OCI-LY3 (cell line): ENCODE measurements at regions not wholly inside any gene's neighbourhood (a gene's known extent, or its start where the extent isn't known, plus 50 kb on each side); places are given as distances from the start of the nearest gene placed in this dataset.

Experiments
- H2AFZ ChIP-seq: fragments of 200-600, 300-600 bp; shearing (Covaris generic); 2 replicates; pipeline ENCODE4 v1.6.0; 2014; ENCODE audit warnings: antibody characterized with exemption, low read depth, low read length
- H3K27ac ChIP-seq: fragments of 200-600, 300-600 bp; sonication (generic); 2 replicates; pipeline ENCODE4 v1.5.1; 2014; ENCODE audit warnings: mild to moderate bottlenecking, low read length, moderate library complexity, mixed read lengths
- H3K27me3 ChIP-seq: fragments of 200-600, 300-600 bp; sonication (generic); 2 replicates; pipeline ENCODE4 v1.6.1; 2014; ENCODE audit warnings: low read depth, low read length, mixed read lengths
- H3K36me3 ChIP-seq: fragments of 200-600, 300-600 bp; sonication (generic); replicated peaks from 2 replicates; pipeline ENCODE3; 2014; ENCODE audit warnings: low read depth, low read length, mixed read lengths
- H3K4me1 ChIP-seq: fragments of 300-600, 200-600 bp; sonication (generic); 2 replicates; pipeline ENCODE4 v1.6.1; 2014; ENCODE audit warnings: low read length, mixed read lengths
- H3K4me2 ChIP-seq: fragments of 200-600, 300-600 bp; sonication (generic); 2 replicates; pipeline ENCODE4 v1.6.1; 2014; ENCODE audit warnings: low read length, mixed read lengths
- H3K4me3 ChIP-seq: fragments of 300-600, 200-600 bp; sonication (generic); 2 replicates; pipeline ENCODE4 v1.5.1; 2014; ENCODE audit warnings: antibody characterized with exemption, mild to moderate bottlenecking, low read length, moderate library complexity
- H3K79me2 ChIP-seq: fragments of 300-600, 200-600 bp; shearing (Covaris generic); 2 replicates; pipeline ENCODE4 v1.6.1; 2014; ENCODE audit warnings: mild to moderate bottlenecking, low read length, mixed read lengths
- H3K9ac ChIP-seq: fragments of 300-600, 200-600 bp; shearing (Covaris generic); 2 replicates; pipeline ENCODE4 v1.6.0; 2014; ENCODE audit warnings: mild to moderate bottlenecking, low read length, moderate library complexity
- H3K9me3 ChIP-seq: fragments of 200-600, 300-600 bp; shearing (Covaris generic); 2 replicates; pipeline ENCODE4 v1.6.1; 2014; ENCODE audit warnings: low read length, mixed read lengths; ENCODE audit not compliant: insufficient read depth
- H4K20me1 ChIP-seq: fragments of 200-600, 300-600 bp; sonication (generic); 2 replicates; pipeline ENCODE4 v1.6.1; 2016; ENCODE audit warnings: low read length, mixed read lengths; ENCODE audit not compliant: insufficient read depth
- CTCF ChIP-seq: fragments of 200-600, 300-600 bp; sonication (generic); IDR thresholded peaks from 2 replicates; pipeline ENCODE4 v1.5.1; 2014; ENCODE audit warnings: antibody characterized with exemption, low read length, low read depth
- EZH2phosphoT487 ChIP-seq: fragments of 200-600 bp; shearing (Covaris generic); IDR thresholded peaks from 2 replicates; pipeline ENCODE4 v1.6.1; 2018; ENCODE audit warnings: antibody characterized with exemption, mixed run types, low read depth

- Histone ChIP-seq H3K9ac (no peak overlapping the region), H3K27me3 (peaks cover 15% of the 10 kb centered on the region), H3K4me3 (no peak overlapping the region), H3K79me2 (no peaks in the 10 kb centered on the region), H2AFZ (no peak overlapping the region), H4K20me1 (no peaks in the 10 kb centered on the region), H3K4me2 (no peak overlapping the region), H3K27ac (no peak overlapping the region), H3K36me3 (no peaks in the 10 kb centered on the region), H3K9me3 (no peaks in the 10 kb centered on the region), H3K4me1 (no peaks in the 10 kb centered on the region)
- TF ChIP-seq CTCF (no peak), EZH2phosphoT487 (no peak)
These were observed 257.3 kb downstream of the SOD2 start for GRCh38 chr6:159435701-159436100.

- no peak overlapping the region for H3K27ac ChIP-seq
- no peaks in the 10 kb centered on the region for H3K79me2 ChIP-seq
- no peaks in the 10 kb centered on the region for H4K20me1 ChIP-seq
- H3K4me3 ChIP-seq, result no peak overlapping the region
- H3K27me3 ChIP-seq, result peaks cover 12% of the 10 kb centered on the region
- no peaks in the 10 kb centered on the region for H3K9me3 ChIP-seq
- H3K4me1 ChIP-seq, result no peaks in the 10 kb centered on the region
- H3K36me3 ChIP-seq, result no peaks in the 10 kb centered on the region
- no peak overlapping the region for H3K9ac ChIP-seq
- H3K4me2 ChIP-seq, result no peak overlapping the region
- no peak overlapping the region for H2AFZ ChIP-seq
- TF ChIP-seq CTCF, result no peak
- no peak for TF ChIP-seq EZH2phosphoT487
These were observed 258.6 kb downstream of the SOD2 start for GRCh38 chr6:159434410-159434809.

DNA sequence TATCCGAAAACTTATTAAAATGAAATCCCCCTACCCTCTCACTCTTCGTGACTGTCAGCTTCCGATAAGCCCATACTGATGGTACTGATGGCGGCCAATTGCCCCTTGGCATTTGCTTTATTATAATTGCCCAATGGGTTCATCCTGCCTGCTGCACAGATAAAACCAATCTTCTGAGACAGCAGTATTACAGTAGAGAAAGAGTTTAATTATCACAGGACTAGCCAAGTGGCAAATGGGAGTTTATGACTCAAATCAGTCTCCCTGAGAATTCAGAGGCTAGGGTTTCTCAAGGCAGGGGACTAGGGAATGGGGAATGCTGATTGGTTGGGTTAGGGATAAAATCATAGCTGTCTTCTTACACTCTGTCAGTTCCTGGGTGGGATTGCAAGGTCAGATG, 259.5 kb downstream of the SOD2 start:
- Histone ChIP-seq H3K36me3 (no peaks in the 10 kb centered on the region), H2AFZ (no peak overlapping the region)

DNA sequence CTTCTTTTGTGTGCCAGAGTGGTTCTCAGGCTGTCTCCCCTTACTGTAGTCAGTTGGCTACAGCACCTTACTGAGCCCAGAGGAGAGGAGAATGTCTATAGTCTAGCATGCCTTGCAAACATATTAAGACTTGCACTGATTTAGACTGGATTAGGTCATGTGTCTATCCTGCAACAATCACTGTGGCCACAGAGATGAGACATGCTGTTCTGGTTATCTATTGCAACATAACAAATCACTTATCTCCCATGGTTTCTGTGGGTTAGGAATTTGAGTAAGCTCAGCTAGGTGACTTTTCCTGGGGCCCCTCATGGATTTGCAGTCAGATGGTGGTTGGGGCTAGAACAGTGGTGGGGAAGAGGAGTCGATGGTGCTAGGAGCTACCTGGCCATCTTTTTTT, 261.3 kb downstream of the SOD2 start:
- H3K9ac ChIP-seq, result no peak overlapping the region
- H3K79me2 ChIP-seq, result no peaks in the 10 kb centered on the region
- H3K4me2 ChIP-seq, result no peak overlapping the region
- H2AFZ ChIP-seq, result no peak overlapping the region
- H3K27me3 ChIP-seq, result 0 out of 2 replicates have a peak, but pooled peaks cover 4% of the 10 kb centered on the region
- no peak overlapping the region for H3K4me3 ChIP-seq
- no peaks in the 10 kb centered on the region for H4K20me1 ChIP-seq
- H3K9me3 ChIP-seq, result no peaks in the 10 kb centered on the region
- H3K4me1 ChIP-seq, result no peaks in the 10 kb centered on the region
- no peaks in the 10 kb centered on the region for H3K36me3 ChIP-seq
- no peak overlapping the region for H3K27ac ChIP-seq
- TF ChIP-seq CTCF (no peak), EZH2phosphoT487 (no peak)

More for the DNA sequence above, 259.5 kb downstream of the SOD2 start:
- TF ChIP-seq EZH2phosphoT487, result no peak
- TF ChIP-seq CTCF, result no peak
- H3K9ac ChIP-seq, result no peak overlapping the region
- H3K79me2 ChIP-seq, result no peaks in the 10 kb centered on the region
- no peak overlapping the region for H3K27ac ChIP-seq
- peaks cover 11% of the 10 kb centered on the region for H3K27me3 ChIP-seq
- H4K20me1 ChIP-seq, result no peaks in the 10 kb centered on the region
- no peaks in the 10 kb centered on the region for H3K9me3 ChIP-seq
- H3K4me2 ChIP-seq, result no peak overlapping the region
- no peak overlapping the region for H3K4me3 ChIP-seq
- no peaks in the 10 kb centered on the region for H3K4me1 ChIP-seq
